ENCODE measurements at regions not wholly inside any gene's neighbourhood (a gene's known extent, or its start where the extent isn't known, plus 50 kb on each side); places are given as distances from the start of the nearest gene placed in this dataset.

DNA sequence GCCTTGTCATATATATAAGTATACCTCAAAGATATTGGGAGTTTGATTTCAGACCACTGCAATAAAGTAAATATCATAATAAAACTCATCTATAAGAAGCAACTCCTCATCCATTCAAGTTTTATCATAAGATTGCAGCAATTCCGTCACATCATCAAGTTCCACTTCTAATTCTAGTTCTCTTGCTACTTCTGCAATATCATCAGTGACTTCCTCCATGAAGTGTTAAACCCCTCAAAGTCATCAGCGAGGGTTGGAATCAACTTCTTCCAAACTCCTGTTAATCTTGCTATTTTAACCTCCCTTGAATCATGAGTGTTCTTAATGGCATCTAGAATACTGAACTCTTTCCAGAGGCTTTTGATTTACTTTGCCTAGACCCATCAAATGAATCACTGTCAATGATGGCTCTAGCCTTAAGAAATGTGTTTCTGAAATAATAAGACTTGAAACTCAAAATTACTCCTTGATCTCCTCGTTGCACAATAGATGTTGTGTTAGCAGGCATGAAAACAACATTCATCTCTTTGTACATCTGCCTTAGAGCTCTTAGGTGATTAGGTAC is 88.3 kb downstream of the RPE65 start:
- H3K4me3 ChIP-seq = no peak overlapping the region
- H3K9ac ChIP-seq (ENCODE audit: insufficient read depth in 1 of 2, low read length in 2 of 2) = no peak overlapping the region
- WGBS, 2 donors = 56 to 67% methylated on average over 3 of the region's 3 CpGs
- no peaks in the 10 kb centered on the region for H3K27me3 ChIP-seq (ENCODE audit: control insufficient read depth in 3 of 3, insufficient read depth in 3 of 3, low read length in 2 of 3)
- H3K27ac ChIP-seq (ENCODE audit: low read depth in 1 of 2, low read length in 1 of 2) = no peak overlapping the region
- H3K9me3 ChIP-seq (ENCODE audit: control insufficient read depth in 4 of 4, insufficient read depth in 3 of 4, low read length in 3 of 4) = no peaks in the 10 kb centered on the region
- no peak for ATAC-seq (ENCODE audit: insufficient read depth, low FRiP score)
- no peak for DNase-seq
- peaks cover 0 to 6% (median 0%) of the 10 kb centered on the region in 5 donors for H3K4me1 ChIP-seq (ENCODE audit: control insufficient read depth in 5 of 5, insufficient read depth in 5 of 5, low read length in 5 of 5)
- H3K36me3 ChIP-seq (ENCODE audit: control insufficient read depth in 4 of 4, insufficient read depth in 4 of 4, low read length in 4 of 4) = no peaks in the 10 kb centered on the region
- TF ChIP-seq, protein P1, sequence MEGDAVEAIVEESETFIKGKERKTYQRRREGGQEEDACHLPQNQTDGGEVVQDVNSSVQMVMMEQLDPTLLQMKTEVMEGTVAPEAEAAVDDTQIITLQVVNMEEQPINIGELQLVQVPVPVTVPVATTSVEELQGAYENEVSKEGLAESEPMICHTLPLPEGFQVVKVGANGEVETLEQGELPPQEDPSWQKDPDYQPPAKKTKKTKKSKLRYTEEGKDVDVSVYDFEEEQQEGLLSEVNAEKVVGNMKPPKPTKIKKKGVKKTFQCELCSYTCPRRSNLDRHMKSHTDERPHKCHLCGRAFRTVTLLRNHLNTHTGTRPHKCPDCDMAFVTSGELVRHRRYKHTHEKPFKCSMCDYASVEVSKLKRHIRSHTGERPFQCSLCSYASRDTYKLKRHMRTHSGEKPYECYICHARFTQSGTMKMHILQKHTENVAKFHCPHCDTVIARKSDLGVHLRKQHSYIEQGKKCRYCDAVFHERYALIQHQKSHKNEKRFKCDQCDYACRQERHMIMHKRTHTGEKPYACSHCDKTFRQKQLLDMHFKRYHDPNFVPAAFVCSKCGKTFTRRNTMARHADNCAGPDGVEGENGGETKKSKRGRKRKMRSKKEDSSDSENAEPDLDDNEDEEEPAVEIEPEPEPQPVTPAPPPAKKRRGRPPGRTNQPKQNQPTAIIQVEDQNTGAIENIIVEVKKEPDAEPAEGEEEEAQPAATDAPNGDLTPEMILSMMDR (IDR thresholded peaks at IDR 0.05; ENCODE audit: control extremely low read depth, extremely low read depth) = no peak

DNA sequence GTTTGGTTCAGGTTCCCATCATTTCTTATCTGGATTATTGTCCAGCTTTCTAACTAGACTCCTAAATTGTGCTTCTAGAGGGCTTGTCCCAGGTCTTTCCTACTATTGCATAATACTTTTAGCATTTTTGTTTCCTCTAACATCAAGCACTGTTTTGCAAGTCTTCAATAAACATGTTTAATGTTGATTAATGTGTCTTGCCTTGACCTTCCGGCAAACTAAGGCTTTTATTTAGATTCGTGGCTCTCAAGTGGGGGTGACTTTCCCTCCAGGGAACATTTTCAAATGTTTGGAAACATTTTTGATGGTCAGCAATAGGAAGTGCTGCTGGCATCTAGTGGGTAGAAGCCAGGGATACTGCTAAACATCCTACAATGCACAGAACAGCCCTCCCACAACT is 90.7 kb downstream of the RPE65 start:
- ATAC-seq (ENCODE audit: insufficient read depth, low FRiP score) (no peak), DNase-seq (peak in 2 of 3 donors; percentile 25 to 39)
- peaks cover 0 to 6% (median 0%) of the 10 kb centered on the region in 5 donors for H3K4me1 ChIP-seq (ENCODE audit: control insufficient read depth in 5 of 5, insufficient read depth in 5 of 5, low read length in 5 of 5)
- H3K9me3 ChIP-seq (ENCODE audit: control insufficient read depth in 4 of 4, insufficient read depth in 3 of 4, low read length in 3 of 4) = no peaks in the 10 kb centered on the region
- WGBS, 2 donors = 17 to 28% methylated on average over 2 of the region's 2 CpGs
- TF ChIP-seq, protein P1 (IDR thresholded peaks at IDR 0.05; ENCODE audit: control extremely low read depth, extremely low read depth) = no peak
- H3K4me3 ChIP-seq = no peak overlapping the region
- no peak overlapping the region for H3K9ac ChIP-seq (ENCODE audit: insufficient read depth in 1 of 2, low read length in 2 of 2)
- H3K27me3 ChIP-seq (ENCODE audit: control insufficient read depth in 3 of 3, insufficient read depth in 3 of 3, low read length in 2 of 3) = no peaks in the 10 kb centered on the region
- H3K27ac ChIP-seq (ENCODE audit: low read depth in 1 of 2, low read length in 1 of 2) = no peak overlapping the region
- no peaks in the 10 kb centered on the region for H3K36me3 ChIP-seq (ENCODE audit: control insufficient read depth in 4 of 4, insufficient read depth in 4 of 4, low read length in 4 of 4)

DNA sequence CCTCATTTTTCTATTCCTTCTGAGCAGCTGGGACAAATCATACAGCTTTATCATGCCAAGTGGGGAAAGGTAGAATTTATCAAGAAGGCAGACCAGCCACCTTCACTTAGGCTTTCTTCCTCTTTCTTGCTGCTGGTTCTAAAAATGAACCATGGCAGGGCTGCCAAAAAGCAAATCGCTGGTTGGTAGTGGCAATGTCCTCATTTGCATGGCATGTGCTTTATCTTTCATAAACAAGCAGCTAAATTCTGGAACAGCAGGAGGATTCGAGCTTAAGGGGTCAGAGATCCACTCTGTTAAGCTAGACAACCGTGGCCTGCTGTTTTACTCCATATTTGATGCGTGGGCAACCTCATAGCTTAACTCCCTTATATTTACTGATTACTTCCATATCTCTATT is 91.3 kb downstream of the RPE65 start:
- WGBS, 2 donors = 39 to 44% methylated on average over 4 of the region's 4 CpGs
- H3K27me3 ChIP-seq (ENCODE audit: control insufficient read depth in 3 of 3, insufficient read depth in 3 of 3, low read length in 2 of 3) = no peaks in the 10 kb centered on the region
- TF ChIP-seq, protein P1 (IDR thresholded peaks at IDR 0.05; ENCODE audit: control extremely low read depth, extremely low read depth) = no peak

DNA sequence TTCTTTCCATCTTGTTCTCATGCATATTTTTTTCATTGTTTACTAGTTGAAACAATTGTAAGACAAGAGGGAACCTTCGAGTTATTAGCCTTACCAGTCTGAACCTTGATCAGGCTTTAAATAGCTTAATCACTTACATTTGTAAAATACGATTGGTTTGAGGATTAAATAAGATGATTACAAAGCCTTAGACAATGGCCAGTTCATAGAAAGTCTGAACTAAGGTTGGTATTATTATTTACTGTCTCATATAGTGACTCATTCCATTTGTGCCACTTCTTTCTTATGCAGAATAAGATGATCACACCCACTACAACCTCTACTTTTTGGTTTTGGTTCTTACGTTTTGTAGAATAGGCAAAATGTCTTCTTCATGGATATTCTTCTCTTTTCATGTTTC is 94.1 kb downstream of the RPE65 start:
- H3K27me3 ChIP-seq (ENCODE audit: control insufficient read depth in 3 of 3, insufficient read depth in 3 of 3, low read length in 2 of 3) = no peaks in the 10 kb centered on the region
- no peaks in the 10 kb centered on the region for H3K9me3 ChIP-seq (ENCODE audit: control insufficient read depth in 4 of 4, insufficient read depth in 3 of 4, low read length in 3 of 4)
- no peak overlapping the region for H3K27ac ChIP-seq (ENCODE audit: low read depth in 1 of 2, low read length in 1 of 2)
- ATAC-seq (ENCODE audit: insufficient read depth, low FRiP score) (no peak), DNase-seq (no peak)
- peaks cover 0 to 6% (median 0%) of the 10 kb centered on the region in 5 donors for H3K4me1 ChIP-seq (ENCODE audit: control insufficient read depth in 5 of 5, insufficient read depth in 5 of 5, low read length in 5 of 5)
- H3K36me3 ChIP-seq (ENCODE audit: control insufficient read depth in 4 of 4, insufficient read depth in 4 of 4, low read length in 4 of 4) = no peaks in the 10 kb centered on the region
- WGBS, 2 donors = 90% methylated on average over 3 of the region's 3 CpGs
- TF ChIP-seq, protein P1 (IDR thresholded peaks at IDR 0.05; ENCODE audit: control extremely low read depth, extremely low read depth) = no peak
- H3K4me3 ChIP-seq = no peak overlapping the region
- H3K9ac ChIP-seq (ENCODE audit: insufficient read depth in 1 of 2, low read length in 2 of 2) = no peak overlapping the region

More for the DNA sequence above, 91.3 kb downstream of the RPE65 start:
- Histone ChIP-seq H3K36me3 (ENCODE audit: control insufficient read depth in 4 of 4, insufficient read depth in 4 of 4, low read length in 4 of 4) (no peaks in the 10 kb centered on the region), H3K4me3 (no peak overlapping the region), H3K9ac (ENCODE audit: insufficient read depth in 1 of 2, low read length in 2 of 2) (no peak overlapping the region), H3K9me3 (ENCODE audit: control insufficient read depth in 4 of 4, insufficient read depth in 3 of 4, low read length in 3 of 4) (no peaks in the 10 kb centered on the region), H3K4me1 (ENCODE audit: control insufficient read depth in 5 of 5, insufficient read depth in 5 of 5, low read length in 5 of 5) (peaks cover 0 to 6% (median 0%) of the 10 kb centered on the region in 5 donors), H3K27ac (ENCODE audit: low read depth in 1 of 2, low read length in 1 of 2) (peak overlapping the region; percentile 33)
- no peak for ATAC-seq (ENCODE audit: insufficient read depth, low FRiP score)
- no peak for DNase-seq

Measured in lung (tissue), 11 donors.